HG02798 (cell line): ENCODE measurements at regions not wholly inside any gene's neighbourhood (a gene's known extent, or its start where the extent isn't known, plus 50 kb on each side); places are given as distances from the start of the nearest gene placed in this dataset.
"Not testable (repeated sequence)": the region's sequence is repeated elsewhere in the genome, so short reads cannot be mapped to it uniquely, and the experiment has no call there.

ENCODE experiments used
- ATAC-seq: cut with Tn5 transposase; IDR thresholded peaks from one replicate; pipeline ENCODE4 v1.9.1; 2021; ENCODE audit warnings: mild to moderate bottlenecking; ENCODE audit not compliant: unreplicated experiment, poor library complexity

GRCh38 chr11:36746886-36747710, 149.1 kb upstream of the RAG2 start:
- peak; percentile 97 for ATAC-seq

GRCh38 chr11:36744375-36745168, 146.5 kb upstream of the RAG2 start:
- no peak for ATAC-seq

GRCh38 chr11:36743039-36743438, 145.0 kb upstream of the RAG2 start:
- ATAC-seq = peak; percentile 59

- ATAC-seq = no peak
Measured at GRCh38 chr11:36741515-36741914, 143.5 kb upstream of the RAG2 start.

GRCh38 chr11:36738292-36738861, 140.3 kb upstream of the RAG2 start:
- no peak for ATAC-seq

GRCh38 chr11:36736103-36736502, 138.1 kb upstream of the RAG2 start:
- ATAC-seq = no peak

GRCh38 chr11:36733721-36734120, 135.7 kb upstream of the RAG2 start:
- not testable (repeated sequence) for ATAC-seq

- no peak for ATAC-seq
Measured at GRCh38 chr11:36730761-36731160, 132.7 kb upstream of the RAG2 start.

- no peak for ATAC-seq
Measured at GRCh38 chr11:36729825-36730224, 131.8 kb upstream of the RAG2 start.

- no peak for ATAC-seq
Measured at GRCh38 chr11:36726420-36726819, 128.4 kb upstream of the RAG2 start.

- ATAC-seq = no peak
Measured at GRCh38 chr11:36724742-36725385, 126.8 kb upstream of the RAG2 start.

GRCh38 chr11:36722421-36722820, 124.4 kb upstream of the RAG2 start:
- no peak for ATAC-seq

GRCh38 chr11:36719358-36720107, 121.5 kb upstream of the RAG2 start:
- ATAC-seq = no peak

- ATAC-seq = no peak
Measured at GRCh38 chr11:36718451-36718850, 120.4 kb upstream of the RAG2 start.

GRCh38 chr11:36713715-36714114, 115.7 kb upstream of the RAG2 start:
- ATAC-seq = no peak

GRCh38 chr11:36711104-36711825, 113.2 kb upstream of the RAG2 start:
- ATAC-seq = peak; percentile 43
